WTC11 (cell line): ENCODE measurements at regions not wholly inside any gene's neighbourhood (a gene's known extent, or its start where the extent isn't known, plus 50 kb on each side); places are given as distances from the start of the nearest gene placed in this dataset.

Source experiments
- ATAC-seq: fragments of 200-7000 bp; cut with Tn5 transposase; 2 replicates; pipeline ENCODE4 v1.10.0; 2021; ENCODE audit warnings: mild to moderate bottlenecking, moderate library complexity
- CTCF ChIA-PET: fragments of 300-600 bp; sonication (Branson Sonifier 250); formaldehyde crosslinking; loops from one replicate; lab custom pipeline; 2021; ENCODE audit warnings: antibody characterized with exemption; lab: Charles Lee
- POLR2A ChIA-PET: fragments of 350-600 bp; sonication (Branson Sonifier 250); formaldehyde crosslinking; loops from one replicate; lab custom pipeline; 2021; ENCODE audit warnings: antibody characterized with exemption; lab: Charles Lee
- DNase-seq: peaks from one replicate; pipeline ENCODE4 v3.0.0; 2021; ENCODE audit warnings: low spot score
- H3K27ac Mint-ChIP-seq: 2 replicates; pipeline ENCODE4 v1.8.0; 2021; ENCODE audit warnings: mixed read lengths
- H3K27me3 Mint-ChIP-seq: 2 replicates; pipeline ENCODE4 v1.8.0; 2021; ENCODE audit warnings: low read depth, mild to moderate bottlenecking, moderate library complexity, mixed read lengths
- H3K36me3 Mint-ChIP-seq: 2 replicates; pipeline ENCODE4 v1.8.0; 2021; ENCODE audit warnings: mixed read lengths
- H3K4me1 Mint-ChIP-seq: 2 replicates; pipeline ENCODE4 v1.8.0; 2022; ENCODE audit warnings: mixed read lengths
- H3K4me3 Mint-ChIP-seq: 2 replicates; pipeline ENCODE4 v1.8.0; 2021; ENCODE audit warnings: mild to moderate bottlenecking, moderate library complexity, mixed read lengths
- H3K9me3 Mint-ChIP-seq: 2 replicates; pipeline ENCODE4 v1.8.0; 2021; ENCODE audit warnings: mixed read lengths
- AFF4 ChIP-seq: sonication (generic); formaldehyde crosslinking; IDR thresholded peaks from 2 replicates; pipeline ENCODE4 v1.8.1; 2023; ENCODE audit warnings: mild to moderate bottlenecking, missing genetic modification reagents, borderline replicate concordance
- CTCF ChIP-seq: fragments of 200-600 bp; IDR thresholded peaks from 2 replicates; pipeline ENCODE4 v1.8.0; 2022; ENCODE audit warnings: antibody characterized with exemption
- FOXK1 ChIP-seq: sonication (generic); formaldehyde crosslinking; IDR thresholded peaks from 2 replicates; pipeline ENCODE4 v1.8.0; 2022; ENCODE audit warnings: mild to moderate bottlenecking, moderate library complexity, missing genetic modification reagents
- FOXP1 ChIP-seq: sonication (generic); formaldehyde crosslinking; IDR thresholded peaks from 2 replicates; pipeline ENCODE4 v1.8.0; 2022; ENCODE audit warnings: missing genetic modification reagents, mild to moderate bottlenecking, moderate library complexity, borderline replicate concordance
- HMGXB4 ChIP-seq: sonication (generic); formaldehyde crosslinking; IDR thresholded peaks from 2 replicates; pipeline ENCODE4 v1.8.1; 2023; ENCODE audit warnings: mild to moderate bottlenecking, moderate library complexity, missing genetic modification reagents
- IRF2 ChIP-seq: sonication (generic); formaldehyde crosslinking; IDR thresholded peaks from 2 replicates; pipeline ENCODE4 v1.8.0; 2022; ENCODE audit warnings: low read depth, missing genetic modification reagents, borderline replicate concordance
- NFATC4 ChIP-seq: fragments of 250-450 bp; sonication (Bioruptor Pico); IDR thresholded peaks from 2 replicates; pipeline ENCODE4 v1.9.0; 2021; ENCODE audit warnings: mild to moderate bottlenecking
- NFE2L1 ChIP-seq: sonication (generic); formaldehyde crosslinking; IDR thresholded peaks from 2 replicates; pipeline ENCODE4 v1.8.1; 2023; ENCODE audit warnings: missing genetic modification reagents
- NFYB ChIP-seq: sonication (generic); formaldehyde crosslinking; conservative IDR thresholded peaks from 2 replicates; pipeline ENCODE4 v1.8.0; 2022; ENCODE audit warnings: low read depth, missing genetic modification reagents
- PRDM15 ChIP-seq: sonication (generic); formaldehyde crosslinking; IDR thresholded peaks from 2 replicates; pipeline ENCODE4 v1.8.0; 2022; ENCODE audit warnings: missing genetic modification reagents
- PREB ChIP-seq: sonication (generic); formaldehyde crosslinking; IDR thresholded peaks from 2 replicates; pipeline ENCODE4 v1.8.1; 2022; ENCODE audit warnings: mild to moderate bottlenecking, missing genetic modification reagents, moderate library complexity, borderline replicate concordance
- TEAD1 ChIP-seq: sonication (generic); formaldehyde crosslinking; IDR thresholded peaks from 2 replicates; pipeline ENCODE4 v1.8.0; 2022; ENCODE audit warnings: mild to moderate bottlenecking, missing genetic modification reagents
- TEAD4 ChIP-seq: sonication (generic); formaldehyde crosslinking; IDR thresholded peaks from 2 replicates; pipeline ENCODE4 v1.8.0; 2022; ENCODE audit warnings: mild to moderate bottlenecking, missing genetic modification reagents
- ZNF317 ChIP-seq: sonication (generic); formaldehyde crosslinking; IDR thresholded peaks from 2 replicates; pipeline ENCODE4 v1.8.1; 2023; ENCODE audit warnings: low read depth, mild to moderate bottlenecking, moderate library complexity, missing genetic modification reagents, borderline replicate concordance

- TF ChIP-seq CTCF (no peak), NFE2L1 (CRISPR knock-in tag) (no peak), FOXP1 (CRISPR knock-in tag) (no peak), AFF4 (CRISPR knock-in tag) (no peak), TEAD4 (CRISPR knock-in tag) (no peak), PRDM15 (CRISPR knock-in tag) (no peak), FOXK1 (CRISPR knock-in tag) (no peak), TEAD1 (CRISPR knock-in tag) (no peak), NFATC4 (no peak), HMGXB4 (CRISPR knock-in tag) (no peak), NFYB (CRISPR knock-in tag) (no peak), IRF2 (no peak)
Measured at GRCh38 chr3:106624154-106624553, 753.1 kb upstream of the CCDC54 start (continued).

- H3K27ac Mint-ChIP-seq = no peak overlapping the region
Measured at GRCh38 chr3:106628407-106628806, 748.8 kb upstream of the CCDC54 start.

More at GRCh38 chr3:106628407-106628806, 748.8 kb upstream of the CCDC54 start:
- ChIA-PET CTCF (no interaction called here), POLR2A (interaction anchor here (0.5 kb wide), 1 partner anchor 11 kb away, joined by 3 read pairs; no protein-coding TSS in a partner anchor)
- TF ChIP-seq PREB (CRISPR knock-in tag) (no peak), ZNF317 (CRISPR knock-in tag) (no peak)
- peaks cover 7% of the 10 kb centered on the region for H3K4me1 Mint-ChIP-seq
- no peak overlapping the region for H3K4me3 Mint-ChIP-seq
- DNase-seq (no peak), ATAC-seq (no peak)
- peaks cover 18% of the 10 kb centered on the region for H3K36me3 Mint-ChIP-seq
- H3K27me3 Mint-ChIP-seq = no peaks in the 10 kb centered on the region
- peaks cover 20% of the 10 kb centered on the region for H3K9me3 Mint-ChIP-seq
